Activated B cell treated with CpG ODN at 0.5 μM for 24 hours (primary cell): ENCODE measurements at regions not wholly inside any gene's neighbourhood (a gene's known extent, or its start where the extent isn't known, plus 50 kb on each side); places are given as distances from the start of the nearest gene placed in this dataset.

Source experiments
- ATAC-seq: fragments of 200-7000 bp; cut with Tn5 transposase; one replicate; pipeline ENCODE4 v1.10.0; 2021; ENCODE audit warnings: low read depth, mild to moderate bottlenecking, moderate library complexity
- CTCF ChIA-PET: fragments of 350-600 bp; sonication (Branson Sonifier 250); formaldehyde crosslinking; loops from one replicate; lab custom pipeline; 2021; ENCODE audit warnings: antibody characterized with exemption; lab: Charles Lee
- POLR2A ChIA-PET: fragments of 350-600 bp; sonication (Branson Sonifier 250); formaldehyde crosslinking; loops from one replicate; lab custom pipeline; 2021; ENCODE audit warnings: antibody characterized with exemption; lab: Charles Lee
- DNase-seq: peaks from one replicate; pipeline ENCODE4 v3.0.0; 2022
- H3K27ac Mint-ChIP-seq: one replicate; pipeline ENCODE4 v1.8.0; 2020; ENCODE audit warnings: mixed read lengths
- H3K27me3 Mint-ChIP-seq: one replicate; pipeline ENCODE4 v1.8.0; 2021; ENCODE audit warnings: mixed read lengths
- H3K36me3 Mint-ChIP-seq: one replicate; pipeline ENCODE4 v1.8.0; 2021; ENCODE audit warnings: low read depth, mixed read lengths
- H3K4me1 Mint-ChIP-seq: one replicate; pipeline ENCODE4 v1.8.0; 2021; ENCODE audit warnings: mixed read lengths
- H3K4me3 Mint-ChIP-seq: one replicate; pipeline ENCODE4 v1.8.0; 2020; ENCODE audit warnings: mild to moderate bottlenecking, mixed read lengths
- H3K9me3 Mint-ChIP-seq: one replicate; pipeline ENCODE4 v1.8.0; 2020; ENCODE audit warnings: mixed read lengths
- intact Hi-C: fragments of 100-400 bp; cut with micrococcal nuclease; formaldehyde crosslinking; loops from one replicate; pipeline ENCODE4 v1.15.1; 2024
- TF ChIP-seq, protein P1 (sequence below): fragments of 200-600 bp; IDR thresholded peaks from one replicate; pipeline ENCODE4 v1.8.0; 2022; ENCODE audit warnings: antibody characterized with exemption, mild to moderate bottlenecking

GRCh38 chr1:213864091-213864490 lies 123.7 kb upstream of the PROX1 start:
- H3K9me3 Mint-ChIP-seq = no peaks in the 10 kb centered on the region
- no peak for DNase-seq
- intact Hi-C loops = no loop called here
- H3K27ac Mint-ChIP-seq = no peak overlapping the region
- CTCF ChIA-PET = no interaction called here
- H3K4me1 Mint-ChIP-seq = no peaks in the 10 kb centered on the region
- TF ChIP-seq, protein P1, sequence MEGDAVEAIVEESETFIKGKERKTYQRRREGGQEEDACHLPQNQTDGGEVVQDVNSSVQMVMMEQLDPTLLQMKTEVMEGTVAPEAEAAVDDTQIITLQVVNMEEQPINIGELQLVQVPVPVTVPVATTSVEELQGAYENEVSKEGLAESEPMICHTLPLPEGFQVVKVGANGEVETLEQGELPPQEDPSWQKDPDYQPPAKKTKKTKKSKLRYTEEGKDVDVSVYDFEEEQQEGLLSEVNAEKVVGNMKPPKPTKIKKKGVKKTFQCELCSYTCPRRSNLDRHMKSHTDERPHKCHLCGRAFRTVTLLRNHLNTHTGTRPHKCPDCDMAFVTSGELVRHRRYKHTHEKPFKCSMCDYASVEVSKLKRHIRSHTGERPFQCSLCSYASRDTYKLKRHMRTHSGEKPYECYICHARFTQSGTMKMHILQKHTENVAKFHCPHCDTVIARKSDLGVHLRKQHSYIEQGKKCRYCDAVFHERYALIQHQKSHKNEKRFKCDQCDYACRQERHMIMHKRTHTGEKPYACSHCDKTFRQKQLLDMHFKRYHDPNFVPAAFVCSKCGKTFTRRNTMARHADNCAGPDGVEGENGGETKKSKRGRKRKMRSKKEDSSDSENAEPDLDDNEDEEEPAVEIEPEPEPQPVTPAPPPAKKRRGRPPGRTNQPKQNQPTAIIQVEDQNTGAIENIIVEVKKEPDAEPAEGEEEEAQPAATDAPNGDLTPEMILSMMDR = no peak
- no peak for ATAC-seq
- no peaks in the 10 kb centered on the region for H3K27me3 Mint-ChIP-seq
- H3K36me3 Mint-ChIP-seq = no peaks in the 10 kb centered on the region
- POLR2A ChIA-PET = no interaction called here
- no peak overlapping the region for H3K4me3 Mint-ChIP-seq

DNA sequence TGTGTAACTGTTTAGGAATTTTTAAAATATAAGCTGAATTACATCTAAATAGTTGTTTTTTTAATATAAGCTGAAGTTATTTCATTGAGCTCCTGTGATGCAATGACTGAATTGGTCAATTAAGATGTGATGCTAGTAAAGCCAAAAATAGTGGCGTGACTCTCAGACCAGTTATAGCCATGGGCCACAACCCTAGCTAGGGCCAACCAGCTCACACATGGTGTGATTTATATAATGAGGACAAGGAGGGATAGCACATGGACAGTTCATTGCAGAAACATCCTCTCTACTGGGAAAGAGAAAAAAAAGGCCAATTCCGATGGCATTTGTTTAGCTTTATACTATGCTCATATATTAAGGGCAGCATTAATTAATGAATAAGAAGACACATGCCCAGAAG lies 119.3 kb upstream of the PROX1 start:
- DNase-seq (no peak), ATAC-seq (no peak)
- H3K36me3 Mint-ChIP-seq = no peaks in the 10 kb centered on the region
- POLR2A ChIA-PET = no interaction called here
- no peaks in the 10 kb centered on the region for H3K4me1 Mint-ChIP-seq
- no peaks in the 10 kb centered on the region for H3K9me3 Mint-ChIP-seq
- no peak overlapping the region for H3K27ac Mint-ChIP-seq
- TF ChIP-seq, protein P1 = no peak
- intact Hi-C loops = no loop called here
- CTCF ChIA-PET = no interaction called here
- H3K27me3 Mint-ChIP-seq = no peaks in the 10 kb centered on the region
- no peak overlapping the region for H3K4me3 Mint-ChIP-seq

DNA sequence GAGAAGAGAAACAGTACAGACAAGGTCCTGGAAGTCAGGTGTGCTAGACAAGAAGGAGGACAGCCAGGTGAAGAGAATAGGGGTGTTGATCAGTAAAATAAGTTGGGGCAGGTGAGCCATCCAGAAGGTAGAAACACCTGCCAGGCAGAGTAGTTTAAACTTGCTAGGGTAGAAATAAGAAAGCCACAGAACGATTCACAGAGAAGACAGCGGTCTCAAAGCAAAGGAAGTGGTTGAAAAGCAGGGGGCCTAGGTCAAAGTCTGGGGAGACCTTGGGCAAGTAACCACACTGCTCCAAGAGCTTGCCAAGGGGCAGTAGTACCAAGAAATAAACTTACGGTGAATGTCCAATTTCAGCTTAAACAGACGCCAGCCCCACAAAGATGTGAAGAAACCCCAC lies 116.6 kb upstream of the PROX1 start:
- ChIA-PET POLR2A (no interaction called here), CTCF (no interaction called here)
- intact Hi-C loops = no loop called here
- DNase-seq = no peak
- H3K4me3 Mint-ChIP-seq = no peak overlapping the region
- H3K27ac Mint-ChIP-seq = no peak overlapping the region
- no peaks in the 10 kb centered on the region for H3K36me3 Mint-ChIP-seq
- ATAC-seq = no peak
- no peaks in the 10 kb centered on the region for H3K9me3 Mint-ChIP-seq
- no peaks in the 10 kb centered on the region for H3K27me3 Mint-ChIP-seq
- TF ChIP-seq, protein P1 = no peak
- no peaks in the 10 kb centered on the region for H3K4me1 Mint-ChIP-seq

- no peak for ATAC-seq
- CTCF ChIA-PET = no interaction called here
- intact Hi-C loops = no loop called here
- POLR2A ChIA-PET = no interaction called here
- TF ChIP-seq, protein P1 = no peak
- no peak overlapping the region for H3K27ac Mint-ChIP-seq
- H3K27me3 Mint-ChIP-seq = no peaks in the 10 kb centered on the region
- H3K36me3 Mint-ChIP-seq = no peaks in the 10 kb centered on the region
- DNase-seq = no peak
- no peak overlapping the region for H3K4me3 Mint-ChIP-seq
- no peaks in the 10 kb centered on the region for H3K9me3 Mint-ChIP-seq
- H3K4me1 Mint-ChIP-seq = no peaks in the 10 kb centered on the region
These were observed 113.0 kb upstream of the PROX1 start for GRCh38 chr1:213874789-213875188.

DNA sequence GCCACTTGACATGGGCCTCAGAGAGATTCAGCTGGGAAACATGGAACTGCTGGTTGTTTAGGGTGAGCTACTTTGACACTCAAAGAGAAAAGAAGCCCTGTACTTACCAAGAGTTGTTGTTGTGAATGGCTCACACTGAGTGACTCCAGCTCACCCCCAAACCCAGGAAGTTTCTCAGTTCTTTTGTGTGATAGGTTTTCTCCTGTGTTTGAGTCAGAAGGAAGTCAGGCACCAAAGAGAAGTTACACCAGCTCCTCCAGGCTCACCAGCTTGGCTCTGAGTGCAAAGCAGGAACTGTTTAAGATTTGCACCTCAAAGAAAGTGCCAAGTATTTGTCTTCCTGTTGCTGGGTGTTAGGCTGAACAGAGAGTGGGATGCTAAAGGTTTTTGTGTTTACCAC lies 111.2 kb upstream of the PROX1 start:
- Mint-ChIP-seq H3K9me3 (no peaks in the 10 kb centered on the region), H3K36me3 (no peaks in the 10 kb centered on the region), H3K4me3 (no peak overlapping the region), H3K27ac (no peak overlapping the region), H3K27me3 (no peaks in the 10 kb centered on the region), H3K4me1 (no peaks in the 10 kb centered on the region)
- ChIA-PET CTCF (no interaction called here), POLR2A (no interaction called here)
- DNase-seq (no peak), ATAC-seq (no peak)
- intact Hi-C loops = no loop called here
- TF ChIP-seq, protein P1 = no peak
